ENCODE measurements at regions not wholly inside any gene's neighbourhood (a gene's known extent, or its start where the extent isn't known, plus 50 kb on each side); places are given as distances from the start of the nearest gene placed in this dataset.
"Not testable (repeated sequence)": the region's sequence is repeated elsewhere in the genome, so short reads cannot be mapped to it uniquely, and the experiment has no call there.

DNA sequence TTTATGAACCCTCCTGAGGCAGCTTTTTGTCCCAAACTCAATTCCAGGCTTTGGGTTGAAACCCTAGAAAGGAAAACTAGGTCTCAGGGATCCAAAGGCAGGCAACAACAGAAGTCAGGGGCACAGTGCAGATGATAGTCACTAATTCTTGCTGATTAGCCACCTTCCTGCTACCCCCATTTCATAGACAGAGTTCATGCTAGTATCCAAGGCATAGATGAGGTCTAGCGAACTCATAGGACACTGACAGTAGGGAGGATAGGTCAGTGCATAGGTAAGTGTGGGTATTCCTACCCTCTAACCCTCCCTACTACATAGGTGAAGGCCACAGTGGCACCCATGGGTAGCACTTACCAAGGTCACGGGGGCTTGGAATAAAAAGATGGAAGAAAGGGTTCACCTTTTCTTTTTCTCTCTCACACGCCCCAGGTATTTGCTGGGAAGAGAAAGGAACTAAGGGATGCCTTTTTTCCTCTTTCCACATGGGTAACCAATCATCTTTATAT, 86.2 kb downstream of the SLC25A46 start:
- TF ChIP-seq, protein P1, sequence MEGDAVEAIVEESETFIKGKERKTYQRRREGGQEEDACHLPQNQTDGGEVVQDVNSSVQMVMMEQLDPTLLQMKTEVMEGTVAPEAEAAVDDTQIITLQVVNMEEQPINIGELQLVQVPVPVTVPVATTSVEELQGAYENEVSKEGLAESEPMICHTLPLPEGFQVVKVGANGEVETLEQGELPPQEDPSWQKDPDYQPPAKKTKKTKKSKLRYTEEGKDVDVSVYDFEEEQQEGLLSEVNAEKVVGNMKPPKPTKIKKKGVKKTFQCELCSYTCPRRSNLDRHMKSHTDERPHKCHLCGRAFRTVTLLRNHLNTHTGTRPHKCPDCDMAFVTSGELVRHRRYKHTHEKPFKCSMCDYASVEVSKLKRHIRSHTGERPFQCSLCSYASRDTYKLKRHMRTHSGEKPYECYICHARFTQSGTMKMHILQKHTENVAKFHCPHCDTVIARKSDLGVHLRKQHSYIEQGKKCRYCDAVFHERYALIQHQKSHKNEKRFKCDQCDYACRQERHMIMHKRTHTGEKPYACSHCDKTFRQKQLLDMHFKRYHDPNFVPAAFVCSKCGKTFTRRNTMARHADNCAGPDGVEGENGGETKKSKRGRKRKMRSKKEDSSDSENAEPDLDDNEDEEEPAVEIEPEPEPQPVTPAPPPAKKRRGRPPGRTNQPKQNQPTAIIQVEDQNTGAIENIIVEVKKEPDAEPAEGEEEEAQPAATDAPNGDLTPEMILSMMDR (IDR thresholded peaks at IDR 0.05) = no peak
- no peak for TF ChIP-seq EP300 (IDR thresholded peaks at IDR 0.05)
- TF ChIP-seq POLR2AphosphoS5 (IDR thresholded peaks at IDR 0.05) = no peak
- no peak for TF ChIP-seq POLR2A (IDR thresholded peaks at IDR 0.05)
- H3K4me3 ChIP-seq = no peak overlapping the region
- no peak for DNase-seq
- no peak overlapping the region for H3K27ac ChIP-seq
- 66 to 81% methylated on average over 3 of the region's 3 CpGs for WGBS, 2 donors
- no peaks in the 10 kb centered on the region for H3K4me1 ChIP-seq
- no peaks in the 10 kb centered on the region for H3K36me3 ChIP-seq
- intact Hi-C loops (cut with DNase I) = no loop called here
- no peaks in the 10 kb centered on the region for H3K27me3 ChIP-seq
- peaks cover 0 to 18% (median 12%) of the 10 kb centered on the region in 4 donors for H3K9me3 ChIP-seq

DNA sequence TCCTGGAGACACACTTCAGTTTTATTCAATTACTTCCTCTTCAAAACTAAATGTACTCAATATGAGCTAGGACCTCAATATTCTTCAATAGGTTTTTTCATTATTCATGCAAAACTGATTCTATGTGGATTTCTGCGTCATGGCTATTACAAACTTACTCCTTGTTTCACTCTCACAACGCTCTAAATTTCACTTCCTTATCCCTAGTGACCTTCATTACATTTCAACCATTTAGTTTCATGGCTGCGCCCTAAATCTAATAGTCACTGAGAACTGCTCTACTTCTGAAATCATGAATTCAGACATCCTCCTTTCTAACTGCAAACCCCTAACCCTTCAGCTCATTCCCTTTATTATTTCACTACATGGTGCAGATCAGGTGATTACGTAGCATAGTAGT, 93.9 kb downstream of the SLC25A46 start:
- H3K4me1 ChIP-seq = peaks cover 0 to 16% (median 13%) of the 10 kb centered on the region in 4 donors
- TF ChIP-seq, protein P1 (IDR thresholded peaks at IDR 0.05) = no peak
- no peak for TF ChIP-seq POLR2A (IDR thresholded peaks at IDR 0.05)
- TF ChIP-seq POLR2AphosphoS5 (IDR thresholded peaks at IDR 0.05) = no peak
- TF ChIP-seq EP300 (IDR thresholded peaks at IDR 0.05) = no peak
- H3K27ac ChIP-seq = no peak overlapping the region
- intact Hi-C loops (cut with DNase I) = no loop called here
- H3K9me3 ChIP-seq = peaks cover 0 to 4% (median 0%) of the 10 kb centered on the region in 4 donors
- no peaks in the 10 kb centered on the region for H3K27me3 ChIP-seq
- WGBS, 2 donors = 78 to 86% methylated on average over 4 of the region's 4 CpGs
- DNase-seq = no peak
- H3K4me3 ChIP-seq = no peak overlapping the region
- no peaks in the 10 kb centered on the region for H3K36me3 ChIP-seq

DNA sequence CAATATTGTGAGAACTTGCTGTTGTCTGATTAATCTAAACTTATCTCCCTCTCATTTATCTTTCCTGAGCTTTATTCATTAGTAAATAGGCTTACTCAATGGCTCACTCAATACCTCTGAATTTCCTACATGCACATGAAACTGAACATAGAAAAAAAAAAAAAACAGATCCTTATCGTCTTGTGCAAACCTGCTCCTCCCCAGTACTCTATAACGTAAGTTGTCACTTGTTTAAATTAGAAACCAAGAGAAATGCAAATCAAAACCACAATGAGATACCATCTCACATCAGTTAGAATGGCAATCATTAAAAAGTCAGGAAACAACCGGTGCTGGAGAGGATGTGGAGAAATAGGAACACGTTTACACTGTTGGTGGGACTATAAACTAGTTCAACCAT, 96.1 kb downstream of the SLC25A46 start:
- H3K27ac ChIP-seq; H3K9me3 ChIP-seq; H3K4me3 ChIP-seq; intact Hi-C loops (cut with DNase I); H3K36me3 ChIP-seq; DNase-seq; H3K27me3 ChIP-seq: not testable (repeated sequence)
- peaks cover 0 to 25% (median 17%) of the 10 kb centered on the region in 4 donors for H3K4me1 ChIP-seq
- 54 to 73% methylated on average over 4 of the region's 4 CpGs for WGBS, 2 donors

DNA sequence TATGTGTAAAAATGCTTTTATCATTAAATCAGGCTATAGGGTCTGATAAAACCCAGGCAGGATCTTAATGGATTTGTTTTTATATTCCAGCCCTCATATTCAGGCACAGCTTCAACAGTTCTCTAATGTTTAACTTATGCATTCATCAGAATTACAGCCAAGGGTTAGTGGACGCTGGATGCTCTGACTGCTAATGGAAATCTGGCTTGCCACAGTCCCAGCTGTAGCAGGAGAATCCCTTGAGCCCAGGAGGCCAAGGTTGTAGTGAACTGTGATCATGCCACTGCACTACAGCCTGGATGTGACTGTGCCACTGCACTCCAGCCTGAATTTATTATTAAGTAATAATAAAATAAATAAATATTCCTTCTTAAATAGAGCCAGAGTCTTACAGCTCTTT, 98.0 kb downstream of the SLC25A46 start:
- H3K9me3 ChIP-seq = no peaks in the 10 kb centered on the region
- intact Hi-C loops (cut with DNase I) = no loop called here
- no peak overlapping the region for H3K4me3 ChIP-seq
- H3K27ac ChIP-seq = no peak overlapping the region
- no peak for DNase-seq
- H3K27me3 ChIP-seq = no peaks in the 10 kb centered on the region
- H3K4me1 ChIP-seq = peaks cover 0 to 30% (median 20%) of the 10 kb centered on the region in 4 donors
- 42 to 65% methylated on average over 1 of the region's 1 CpG for whole genome bisulfite sequencing, 2 donors
- no peaks in the 10 kb centered on the region for H3K36me3 ChIP-seq
- TF ChIP-seq POLR2AphosphoS5 (IDR thresholded peaks at IDR 0.05) (no peak), POLR2A (IDR thresholded peaks at IDR 0.05) (no peak), EP300 (IDR thresholded peaks at IDR 0.05) (no peak)
- TF ChIP-seq, protein P1 (IDR thresholded peaks at IDR 0.05) = no peak

DNA sequence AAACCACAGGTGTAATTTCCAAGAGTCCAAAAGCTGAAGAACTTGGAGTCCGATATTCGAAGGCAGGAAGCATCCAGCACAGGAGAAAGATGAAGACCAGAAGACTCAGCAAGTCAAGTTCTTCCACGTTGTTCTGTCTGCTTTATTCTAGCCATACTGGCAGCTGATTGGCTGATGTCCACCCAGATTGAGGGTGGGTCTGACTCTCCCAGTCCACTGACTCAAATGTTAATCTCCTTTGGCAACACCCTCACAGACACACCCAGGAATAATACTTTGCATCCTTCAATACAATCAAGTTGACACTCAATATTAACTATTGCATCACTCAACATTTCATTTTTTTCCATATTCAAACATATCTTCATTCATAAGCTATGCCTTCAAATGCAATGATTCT, 99.5 kb downstream of the SLC25A46 start:
- peaks cover 0 to 31% (median 20%) of the 10 kb centered on the region in 4 donors for H3K4me1 ChIP-seq
- H3K4me3 ChIP-seq; H3K27ac ChIP-seq; DNase-seq; H3K36me3 ChIP-seq; H3K27me3 ChIP-seq; intact Hi-C loops (cut with DNase I); H3K9me3 ChIP-seq: not testable (repeated sequence)
- 63 to 74% methylated on average over 3 of the region's 3 CpGs for WGBS, 2 donors

DNA sequence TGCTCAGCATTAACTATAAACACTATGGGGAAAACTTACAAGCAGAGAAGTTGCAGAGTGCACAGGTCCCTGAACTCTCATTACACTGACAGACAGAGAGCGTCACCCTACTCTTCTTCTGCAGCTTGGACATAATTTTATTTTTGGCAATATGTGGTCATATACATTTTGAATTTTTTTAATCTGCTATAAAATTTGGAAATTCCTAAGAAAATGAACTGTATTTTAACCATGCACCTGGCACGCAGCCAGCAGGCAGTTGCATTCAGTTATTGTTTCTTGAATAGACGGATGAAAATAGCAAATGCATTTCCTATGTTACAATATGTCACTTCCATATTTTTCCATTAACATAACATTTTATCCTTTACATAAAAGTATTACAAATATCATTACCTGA, 100.2 kb downstream of the SLC25A46 start:
- H3K4me1 ChIP-seq = peaks cover 0 to 37% (median 22%) of the 10 kb centered on the region in 4 donors
- H3K27ac ChIP-seq = no peak overlapping the region
- H3K27me3 ChIP-seq = no peaks in the 10 kb centered on the region
- WGBS, 2 donors = 85 to 89% methylated on average over 3 of the region's 3 CpGs
- no peaks in the 10 kb centered on the region for H3K36me3 ChIP-seq
- DNase-seq = no peak
- no peak for TF ChIP-seq POLR2AphosphoS5 (IDR thresholded peaks at IDR 0.05)
- TF ChIP-seq, protein P1 (IDR thresholded peaks at IDR 0.05) = no peak
- no peak for TF ChIP-seq POLR2A (IDR thresholded peaks at IDR 0.05)
- TF ChIP-seq EP300 (IDR thresholded peaks at IDR 0.05) = no peak
- no peak overlapping the region for H3K4me3 ChIP-seq
- intact Hi-C loops (cut with DNase I) = no loop called here
- H3K9me3 ChIP-seq = no peaks in the 10 kb centered on the region
